Loucy (cell line): ENCODE measurements at regions not wholly inside any gene's neighbourhood (a gene's known extent, or its start where the extent isn't known, plus 50 kb on each side); places are given as distances from the start of the nearest gene placed in this dataset.

ENCODE experiments used
- H2AFZ ChIP-seq: fragments of 200-600 bp; sonication (generic); 2 replicates; pipeline ENCODE4 v1.6.0; 2016; ENCODE audit warnings: antibody characterized with exemption, mild to moderate bottlenecking, low read length, moderate library complexity
- H3F3A ChIP-seq: fragments of 200-600 bp; 2 replicates; pipeline ENCODE4 v1.6.0; 2016; ENCODE audit warnings: antibody characterized with exemption, low read depth, mild to moderate bottlenecking
- H3K27me3 ChIP-seq: fragments of 200-600 bp; sonication (generic); 2 replicates; pipeline ENCODE4 v1.6.1; 2014; ENCODE audit warnings: low read length, mild to moderate bottlenecking; ENCODE audit not compliant: insufficient read depth, poor library complexity, severe bottlenecking
- H3K36me3 ChIP-seq: fragments of 200-600 bp; sonication (generic); 2 replicates; pipeline ENCODE4 v1.6.1; 2016; ENCODE audit warnings: low read length; ENCODE audit not compliant: insufficient read depth
- H3K4me1 ChIP-seq: fragments of 200-600 bp; sonication (generic); 2 replicates; pipeline ENCODE4 v1.5.1; 2014; ENCODE audit warnings: low read length, mild to moderate bottlenecking; ENCODE audit not compliant: insufficient read depth, poor library complexity, severe bottlenecking
- H3K4me2 ChIP-seq: fragments of 200-600 bp; sonication (generic); 2 replicates; pipeline ENCODE4 v1.6.0; 2014; ENCODE audit warnings: antibody characterized with exemption, low read length, low read depth, mild to moderate bottlenecking; ENCODE audit not compliant: poor library complexity, severe bottlenecking
- H3K4me3 ChIP-seq: fragments of 200-600 bp; sonication (generic); 2 replicates; pipeline ENCODE4 v1.5.1; 2014; ENCODE audit warnings: low read length, mild to moderate bottlenecking, mixed read lengths; ENCODE audit not compliant: poor library complexity, severe bottlenecking
- H3K79me2 ChIP-seq: fragments of 200-600 bp; sonication (generic); 2 replicates; pipeline ENCODE4 v1.6.1; 2014; ENCODE audit warnings: low read length; ENCODE audit not compliant: insufficient read depth
- H3K9ac ChIP-seq: fragments of 200-600 bp; sonication (generic); 2 replicates; pipeline ENCODE4 v1.6.0; 2014; ENCODE audit warnings: mild to moderate bottlenecking, low read depth, low read length, moderate library complexity; ENCODE audit not compliant: poor library complexity, severe bottlenecking
- H3K9me2 ChIP-seq: fragments of 200-600 bp; sonication (generic); replicated peaks from 2 replicates; pipeline ENCODE4 v1.6.1; 2016; ENCODE audit warnings: low read depth, low read length, mixed read lengths
- H3K9me3 ChIP-seq: fragments of 200-600 bp; sonication (generic); 2 replicates; pipeline ENCODE4 v1.6.1; 2014; ENCODE audit warnings: mild to moderate bottlenecking, antibody characterized with exemption, low read length, low read depth; ENCODE audit not compliant: insufficient read depth
- H4K20me1 ChIP-seq: fragments of 200-600 bp; sonication (generic); 2 replicates; pipeline ENCODE4 v1.6.0; 2014; ENCODE audit warnings: antibody characterized with exemption, low read length, mild to moderate bottlenecking; ENCODE audit not compliant: insufficient read depth, poor library complexity, severe bottlenecking
- CTCF ChIP-seq: fragments of 200-600 bp; sonication (generic); conservative IDR thresholded peaks from 2 replicates; pipeline ENCODE4 v1.5.1; 2014; ENCODE audit warnings: mild to moderate bottlenecking, antibody characterized with exemption, low read length
- EZH2phosphoT487 ChIP-seq: fragments of 200-600 bp; IDR thresholded peaks from 2 replicates; pipeline ENCODE4 v1.6.1; 2018; ENCODE audit warnings: antibody characterized with exemption, mild to moderate bottlenecking, moderate library complexity, borderline replicate concordance

- no peak overlapping the region for H3K4me3 ChIP-seq
- no peak for TF ChIP-seq CTCF
- no peak for TF ChIP-seq EZH2phosphoT487
- H3K36me3 ChIP-seq = no peaks in the 10 kb centered on the region
- no peaks in the 10 kb centered on the region for H3K9me3 ChIP-seq
- no peaks in the 10 kb centered on the region for H3K9me2 ChIP-seq
- H2AFZ ChIP-seq = 0 out of 2 replicates have a peak overlapping the region, but pooled peaks have one; percentile 12
- no peak overlapping the region for H3K4me2 ChIP-seq
- peaks cover 13% of the 10 kb centered on the region for H3K4me1 ChIP-seq
- no peaks in the 10 kb centered on the region for H3F3A ChIP-seq
- no peak overlapping the region for H3K9ac ChIP-seq
- no peaks in the 10 kb centered on the region for H4K20me1 ChIP-seq
- no peaks in the 10 kb centered on the region for H3K79me2 ChIP-seq
- no peaks in the 10 kb centered on the region for H3K27me3 ChIP-seq
These were observed 374.2 kb downstream of the EPHA7 start for GRCh38 chr6:93045156-93045555.

GRCh38 chr6:93040375-93040774, 379.0 kb downstream of the EPHA7 start:
- peaks cover 25% of the 10 kb centered on the region for H3K4me1 ChIP-seq
- no peaks in the 10 kb centered on the region for H3K9me2 ChIP-seq
- no peaks in the 10 kb centered on the region for H4K20me1 ChIP-seq
- H3K9ac ChIP-seq = no peak overlapping the region
- H3K36me3 ChIP-seq = no peaks in the 10 kb centered on the region
- peak overlapping the region; percentile 53 for H3K4me3 ChIP-seq
- H3K79me2 ChIP-seq = no peaks in the 10 kb centered on the region
- H3F3A ChIP-seq = no peaks in the 10 kb centered on the region
- no peaks in the 10 kb centered on the region for H3K27me3 ChIP-seq
- H3K4me2 ChIP-seq = peak overlapping the region; percentile 71
- H2AFZ ChIP-seq = no peak overlapping the region
- H3K9me3 ChIP-seq = peaks cover 6% of the 10 kb centered on the region
- TF ChIP-seq CTCF = no peak
- no peak for TF ChIP-seq EZH2phosphoT487

- Histone ChIP-seq H4K20me1 (no peaks in the 10 kb centered on the region), H3K36me3 (no peaks in the 10 kb centered on the region), H3K4me2 (no peak overlapping the region), H2AFZ (no peak overlapping the region), H3K4me1 (peaks cover 25% of the 10 kb centered on the region), H3K79me2 (no peaks in the 10 kb centered on the region), H3K9ac (no peak overlapping the region), H3K9me3 (peaks cover 6% of the 10 kb centered on the region), H3K27me3 (no peaks in the 10 kb centered on the region), H3K9me2 (no peaks in the 10 kb centered on the region), H3K4me3 (no peak overlapping the region), H3F3A (no peaks in the 10 kb centered on the region)
- TF ChIP-seq CTCF = peak; percentile 70
- no peak for TF ChIP-seq EZH2phosphoT487
These were observed 382.5 kb downstream of the EPHA7 start for GRCh38 chr6:93036835-93037234.
